COLO829 (cell line): ENCODE measurements at regions not wholly inside any gene's neighbourhood (a gene's known extent, or its start where the extent isn't known, plus 50 kb on each side); places are given as distances from the start of the nearest gene placed in this dataset.
A peak's percentile ranks its signal among the peaks of the same experiment; 100 is the strongest.

ENCODE experiments used
- DNase-seq: peaks from one replicate; pipeline ENCODE4 v3.0.0; 2012; ENCODE audit warnings: low spot score

GRCh38 chr9:26742828-26743476, 149.7 kb downstream of the CAAP1 start:
- no peak for DNase-seq

- DNase-seq = no peak
Measured at GRCh38 chr9:26735160-26735559, 157.4 kb downstream of the CAAP1 start.

GRCh38 chr9:26729187-26729586, 163.4 kb downstream of the CAAP1 start:
- no peak for DNase-seq

GRCh38 chr9:26727471-26727870, 165.1 kb downstream of the CAAP1 start:
- DNase-seq = no peak

- DNase-seq = no peak
Measured at GRCh38 chr9:26725573-26725972, 167.0 kb downstream of the CAAP1 start.

GRCh38 chr9:26723486-26723885, 169.1 kb downstream of the CAAP1 start:
- peak; percentile 22 for DNase-seq

- no peak for DNase-seq
Measured at GRCh38 chr9:26722755-26723154, 169.8 kb downstream of the CAAP1 start.

GRCh38 chr9:26710008-26710407, 182.6 kb downstream of the CAAP1 start:
- DNase-seq = no peak

- DNase-seq = no peak
Measured at GRCh38 chr9:26706223-26706622, 186.4 kb downstream of the CAAP1 start.

GRCh38 chr9:26695298-26695622, 197.3 kb downstream of the CAAP1 start:
- no peak for DNase-seq

GRCh38 chr9:26694381-26695297, 198.0 kb downstream of the CAAP1 start:
- no peak for DNase-seq

- no peak for DNase-seq
Measured at GRCh38 chr9:26689041-26689440, 203.6 kb downstream of the CAAP1 start.

GRCh38 chr9:26687421-26687820, 205.2 kb downstream of the CAAP1 start:
- DNase-seq = no peak

GRCh38 chr9:26685818-26686217, 206.8 kb downstream of the CAAP1 start:
- DNase-seq = peak; percentile 18

- no peak for DNase-seq
Measured at GRCh38 chr9:26684029-26684428, 208.6 kb downstream of the CAAP1 start.

GRCh38 chr9:26682796-26683496, 209.7 kb downstream of the CAAP1 start:
- no peak for DNase-seq

- DNase-seq = no peak
Measured at GRCh38 chr9:26682041-26682440, 210.6 kb downstream of the CAAP1 start.

- no peak for DNase-seq
Measured at GRCh38 chr9:26677965-26678706, 214.5 kb downstream of the CAAP1 start.

GRCh38 chr9:26675035-26675434, 217.6 kb downstream of the CAAP1 start:
- DNase-seq = no peak

- DNase-seq = no peak
Measured at GRCh38 chr9:26673261-26673660, 219.3 kb downstream of the CAAP1 start.

GRCh38 chr9:26669701-26670670, 222.6 kb downstream of the CAAP1 start:
- peak; percentile 34 for DNase-seq
